ENCODE measurements at regions not wholly inside any gene's neighbourhood (a gene's known extent, or its start where the extent isn't known, plus 50 kb on each side); places are given as distances from the start of the nearest gene placed in this dataset.
A peak's percentile ranks its signal among the peaks of the same experiment; 100 is the strongest.
"Not testable (repeated sequence)": the region's sequence is repeated elsewhere in the genome, so short reads cannot be mapped to it uniquely, and the experiment has no call there.

DNA sequence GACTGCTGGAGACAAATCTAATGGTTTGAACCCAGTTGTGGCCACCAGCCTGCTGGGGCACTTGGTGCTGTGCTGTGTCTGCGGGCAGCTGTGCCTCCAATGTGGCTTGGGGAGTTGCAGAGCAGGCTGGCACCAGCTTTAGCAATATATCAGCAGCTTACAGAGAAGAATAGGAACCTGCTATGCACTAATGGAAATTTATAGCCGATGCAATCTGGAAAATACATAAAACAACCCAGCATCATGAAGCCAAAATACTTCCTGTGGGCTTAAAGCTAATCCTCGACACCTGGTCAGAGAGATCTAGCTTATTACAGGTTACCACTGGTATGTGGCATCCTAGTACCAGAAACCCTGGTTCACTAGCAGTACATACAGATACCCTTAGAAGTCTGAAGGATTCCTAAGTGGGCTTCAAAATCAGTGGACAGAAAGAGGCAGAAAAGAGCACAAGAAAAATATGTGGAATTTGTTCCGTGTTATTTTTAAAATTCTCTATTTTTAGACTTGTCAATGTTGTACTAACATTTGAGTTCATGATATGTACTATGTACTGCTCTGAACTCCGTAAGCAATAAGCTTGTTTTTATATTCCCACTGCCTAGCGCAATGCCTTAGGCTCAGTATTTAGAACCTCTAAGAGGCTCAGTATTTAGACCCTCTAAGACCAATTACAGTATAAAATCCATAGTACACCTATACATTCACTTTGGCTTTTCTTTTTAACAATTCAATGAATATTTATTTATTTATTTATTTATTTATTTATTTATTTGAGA lies 194.7 kb downstream of the UXS1 start:
- no peak overlapping the region for H3K4me3 ChIP-seq
- ATAC-seq (ENCODE audit: low FRiP score in 2 of 2) (no peak), DNase-seq (peak in 1 of 2 donors; percentile 7)
- no peaks in the 10 kb centered on the region for H3K36me3 ChIP-seq
- no peak for TF ChIP-seq POLR2AphosphoS5 (IDR thresholded peaks at IDR 0.05)
- TF ChIP-seq, protein P1, sequence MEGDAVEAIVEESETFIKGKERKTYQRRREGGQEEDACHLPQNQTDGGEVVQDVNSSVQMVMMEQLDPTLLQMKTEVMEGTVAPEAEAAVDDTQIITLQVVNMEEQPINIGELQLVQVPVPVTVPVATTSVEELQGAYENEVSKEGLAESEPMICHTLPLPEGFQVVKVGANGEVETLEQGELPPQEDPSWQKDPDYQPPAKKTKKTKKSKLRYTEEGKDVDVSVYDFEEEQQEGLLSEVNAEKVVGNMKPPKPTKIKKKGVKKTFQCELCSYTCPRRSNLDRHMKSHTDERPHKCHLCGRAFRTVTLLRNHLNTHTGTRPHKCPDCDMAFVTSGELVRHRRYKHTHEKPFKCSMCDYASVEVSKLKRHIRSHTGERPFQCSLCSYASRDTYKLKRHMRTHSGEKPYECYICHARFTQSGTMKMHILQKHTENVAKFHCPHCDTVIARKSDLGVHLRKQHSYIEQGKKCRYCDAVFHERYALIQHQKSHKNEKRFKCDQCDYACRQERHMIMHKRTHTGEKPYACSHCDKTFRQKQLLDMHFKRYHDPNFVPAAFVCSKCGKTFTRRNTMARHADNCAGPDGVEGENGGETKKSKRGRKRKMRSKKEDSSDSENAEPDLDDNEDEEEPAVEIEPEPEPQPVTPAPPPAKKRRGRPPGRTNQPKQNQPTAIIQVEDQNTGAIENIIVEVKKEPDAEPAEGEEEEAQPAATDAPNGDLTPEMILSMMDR (IDR thresholded peaks at IDR 0.05), result no peak
- no peak for TF ChIP-seq POLR2A (IDR thresholded peaks at IDR 0.05)
- TF ChIP-seq EP300 (IDR thresholded peaks at IDR 0.05), result no peak
- no peak overlapping the region for H3K27ac ChIP-seq
- 69 to 81% methylated on average over 6 of the region's 6 CpGs for WGBS, 2 donors
- no peaks in the 10 kb centered on the region for H3K27me3 ChIP-seq
- H3K9me3 ChIP-seq, result peaks cover 3 to 17% (median 8%) of the 10 kb centered on the region in 4 donors
- H3K4me1 ChIP-seq, result no peaks in the 10 kb centered on the region

DNA sequence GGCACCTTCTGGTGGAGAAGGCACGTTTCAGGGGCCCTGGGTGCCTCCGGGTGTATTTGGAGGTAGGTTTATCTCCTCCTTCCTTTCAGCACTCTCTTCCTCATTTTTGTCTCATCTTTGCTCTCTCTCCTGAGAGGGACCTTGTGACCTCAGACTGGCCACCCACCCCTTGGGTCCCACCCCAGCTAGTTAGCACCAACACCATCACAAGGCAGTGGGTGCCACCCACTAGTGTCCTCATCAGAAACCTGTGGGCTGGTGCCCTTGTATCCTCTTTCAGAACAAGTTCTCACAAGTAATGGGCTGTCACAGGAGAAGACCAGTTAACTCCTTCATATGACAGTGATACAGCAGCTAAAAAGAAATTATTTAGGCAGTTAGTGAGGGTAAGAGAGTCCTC lies 196.4 kb downstream of the UXS1 start:
- 85 to 88% methylated on average over 2 of the region's 2 CpGs for WGBS, 2 donors
- no peaks in the 10 kb centered on the region for H3K27me3 ChIP-seq
- no peaks in the 10 kb centered on the region for H3K4me1 ChIP-seq
- no peak for DNase-seq
- no peak for ATAC-seq (ENCODE audit: low FRiP score in 2 of 2)
- TF ChIP-seq POLR2AphosphoS5 (IDR thresholded peaks at IDR 0.05), result no peak
- TF ChIP-seq, protein P1 (IDR thresholded peaks at IDR 0.05), result no peak
- TF ChIP-seq EP300 (IDR thresholded peaks at IDR 0.05), result no peak
- TF ChIP-seq POLR2A (IDR thresholded peaks at IDR 0.05), result no peak
- no peak overlapping the region for H3K27ac ChIP-seq
- H3K36me3 ChIP-seq, result no peaks in the 10 kb centered on the region
- H3K9me3 ChIP-seq, result peaks cover 3 to 26% (median 18%) of the 10 kb centered on the region in 4 donors
- no peak overlapping the region for H3K4me3 ChIP-seq

DNA sequence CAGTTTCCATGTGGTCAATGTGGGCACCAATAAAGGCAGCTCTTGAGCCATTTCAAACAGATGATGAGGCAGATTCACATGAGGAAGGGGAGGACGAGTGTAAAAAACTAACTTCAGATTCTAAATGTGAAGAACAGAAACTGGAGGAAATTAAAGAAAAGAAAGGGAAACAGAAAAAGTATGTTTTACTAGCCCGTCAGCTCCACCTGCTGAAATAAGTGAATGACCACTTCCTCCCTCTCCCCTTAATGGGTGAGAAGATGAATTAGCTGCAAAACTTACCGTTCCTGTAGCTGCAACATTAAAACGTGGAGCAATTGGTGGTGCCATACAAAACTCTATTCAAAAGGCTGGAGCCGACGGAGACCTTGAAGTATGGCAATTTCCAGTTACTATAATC lies 203.5 kb downstream of the UXS1 start:
- peaks cover 3 to 41% (median 24%) of the 10 kb centered on the region in 4 donors for H3K9me3 ChIP-seq

DNA sequence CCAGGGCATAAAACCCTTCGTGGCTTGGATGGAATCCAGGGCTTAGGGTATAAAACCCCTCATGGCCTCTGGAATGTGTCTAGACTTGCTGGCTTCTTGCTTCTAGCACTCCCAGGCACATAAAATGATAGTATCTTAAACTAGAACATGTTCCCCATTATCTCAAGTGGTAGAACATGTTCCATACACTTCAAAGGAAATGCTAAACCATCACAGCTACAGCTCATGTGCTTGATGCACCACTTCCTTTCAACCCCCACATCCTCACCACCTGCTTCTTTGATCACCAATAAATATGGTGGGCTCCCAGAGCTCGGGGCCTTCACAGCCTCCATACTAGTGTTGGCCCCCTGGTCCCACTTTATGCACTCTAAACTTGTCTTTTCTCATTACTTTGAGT lies 204.3 kb downstream of the UXS1 start:
- not testable (repeated sequence) for H3K4me3 ChIP-seq; H3K27me3 ChIP-seq; DNase-seq; ATAC-seq (ENCODE audit: low FRiP score in 2 of 2); H3K4me1 ChIP-seq; H3K27ac ChIP-seq; H3K36me3 ChIP-seq
- H3K9me3 ChIP-seq, result peaks cover 2 to 36% (median 20%) of the 10 kb centered on the region in 4 donors
- WGBS, 2 donors, result 44 to 62% methylated on average over 1 to 2 of the region's 2 CpGs

More for the DNA sequence above, 203.5 kb downstream of the UXS1 start:
- DNase-seq (no peak), ATAC-seq (ENCODE audit: low FRiP score in 2 of 2) (no peak)
- Histone ChIP-seq H3K27ac (no peak overlapping the region), H3K36me3 (no peaks in the 10 kb centered on the region), H3K4me1 (no peaks in the 10 kb centered on the region), H3K4me3 (no peak overlapping the region), H3K27me3 (no peaks in the 10 kb centered on the region)
- 71 to 77% methylated on average over 6 of the region's 6 CpGs for WGBS, 2 donors
- TF ChIP-seq POLR2AphosphoS5 (IDR thresholded peaks at IDR 0.05) (no peak), POLR2A (IDR thresholded peaks at IDR 0.05) (no peak), EP300 (IDR thresholded peaks at IDR 0.05) (no peak)
- TF ChIP-seq, protein P1 (IDR thresholded peaks at IDR 0.05), result no peak

DNA sequence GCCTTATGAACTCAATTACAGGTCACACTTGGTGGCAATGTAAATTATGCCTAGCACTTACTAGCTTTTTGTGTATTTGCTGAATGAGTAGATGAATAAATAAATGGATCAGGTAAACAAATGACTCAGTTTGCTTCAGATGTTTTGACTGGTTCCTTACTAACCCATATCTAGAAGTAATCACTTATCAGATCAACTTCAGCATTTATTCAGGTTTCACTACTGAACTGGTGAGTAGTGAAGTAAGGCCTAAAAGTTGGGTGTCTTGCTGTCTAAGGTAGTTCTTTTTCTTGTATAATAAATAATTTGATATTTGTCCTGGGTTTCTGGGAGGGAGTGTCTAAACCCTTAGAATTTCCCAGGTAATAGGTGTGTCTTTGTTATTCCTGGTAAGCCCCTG lies 205.0 kb downstream of the UXS1 start:
- Histone ChIP-seq H3K9me3 (peaks cover 0 to 28% (median 13%) of the 10 kb centered on the region in 4 donors), H3K27me3 (no peaks in the 10 kb centered on the region), H3K27ac (no peak overlapping the region), H3K4me3 (no peak overlapping the region), H3K4me1 (no peaks in the 10 kb centered on the region), H3K36me3 (no peaks in the 10 kb centered on the region)
- no peak for ATAC-seq (ENCODE audit: low FRiP score in 2 of 2)
- DNase-seq, result no peak
- no peak for TF ChIP-seq POLR2A (IDR thresholded peaks at IDR 0.05)
- TF ChIP-seq, protein P1 (IDR thresholded peaks at IDR 0.05), result no peak
- no peak for TF ChIP-seq POLR2AphosphoS5 (IDR thresholded peaks at IDR 0.05)
- no peak for TF ChIP-seq EP300 (IDR thresholded peaks at IDR 0.05)
